GM19025 (cell line): ENCODE measurements at regions not wholly inside any gene's neighbourhood (a gene's known extent, or its start where the extent isn't known, plus 50 kb on each side); places are given as distances from the start of the nearest gene placed in this dataset.
A peak's percentile ranks its signal among the peaks of the same experiment; 100 is the strongest.

Experiments used
- ATAC-seq: cut with Tn5 transposase; IDR thresholded peaks from one replicate; pipeline ENCODE4 v1.9.1; 2021; ENCODE audit warnings: mild to moderate bottlenecking, low read depth, moderate library complexity; ENCODE audit not compliant: unreplicated experiment

- no peak for ATAC-seq
Measured at GRCh38 chr11:32262367-32262766, 171.5 kb downstream of the RCN1 start.

DNA sequence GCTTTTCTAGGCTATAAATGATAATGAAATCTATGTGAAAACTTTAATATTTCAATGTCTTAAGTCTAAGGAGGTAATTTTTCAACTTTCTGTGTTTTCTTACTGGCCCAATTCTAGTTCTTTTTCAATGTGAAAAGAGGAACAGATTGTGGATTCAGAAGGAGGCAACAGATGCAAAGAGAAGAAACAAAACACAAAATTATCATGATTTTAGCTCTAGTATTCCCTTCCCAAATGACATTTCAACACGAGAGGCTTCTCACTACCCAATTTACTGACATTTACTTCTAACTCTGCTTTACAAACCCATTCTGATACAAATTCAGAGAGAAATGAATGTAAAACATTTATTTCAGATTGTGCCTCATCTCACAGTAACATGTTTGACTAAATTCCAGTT lies 169.4 kb downstream of the WT1 start:
- no peak for ATAC-seq

DNA sequence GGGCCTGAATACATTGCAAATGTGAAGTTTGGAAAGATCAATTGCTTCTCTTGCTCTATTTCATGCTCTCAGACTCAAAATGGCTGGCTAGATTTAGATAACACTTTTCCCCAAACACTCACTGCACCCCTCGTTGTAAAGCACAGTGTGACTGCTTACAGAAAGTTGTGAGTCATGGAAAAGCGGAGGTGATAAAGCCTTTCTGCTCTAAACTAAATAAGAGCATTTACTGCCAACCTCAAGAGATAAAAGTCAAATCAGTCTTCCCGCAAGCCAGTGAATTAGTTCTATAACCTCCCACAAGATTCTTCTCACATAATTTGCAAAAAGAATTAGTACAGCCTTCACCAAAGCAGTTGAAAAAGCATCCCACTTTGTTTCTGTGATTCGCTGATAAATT lies 168.7 kb downstream of the WT1 start:
- ATAC-seq = no peak

- no peak for ATAC-seq
Measured at GRCh38 chr11:32267679-32268187, 167.6 kb downstream of the WT1 start.

- no peak for ATAC-seq
Measured at GRCh38 chr11:32273931-32274330, 161.4 kb downstream of the WT1 start.

DNA sequence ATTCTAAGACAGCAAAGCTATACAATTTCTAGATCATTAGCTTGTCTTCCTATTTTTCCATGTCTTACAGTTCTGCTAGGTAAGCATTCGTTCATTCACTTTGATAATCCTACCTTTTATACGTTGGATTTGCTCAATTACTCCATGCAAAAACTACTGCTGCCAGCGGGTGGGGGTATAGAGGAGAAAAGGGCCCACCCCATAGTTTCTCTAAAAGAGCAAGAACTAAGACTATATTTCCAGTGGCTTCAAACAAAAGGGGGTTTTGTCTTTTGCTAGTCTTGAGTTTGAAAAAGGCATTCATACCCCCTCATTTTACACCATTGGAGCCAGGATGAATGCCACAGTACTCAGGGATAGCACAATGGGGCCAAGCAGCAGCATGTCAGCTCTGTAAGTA lies 155.7 kb downstream of the WT1 start:
- ATAC-seq = no peak

GRCh38 chr11:32280339-32280738 lies 155.0 kb downstream of the WT1 start:
- peak; percentile 70 for ATAC-seq

DNA sequence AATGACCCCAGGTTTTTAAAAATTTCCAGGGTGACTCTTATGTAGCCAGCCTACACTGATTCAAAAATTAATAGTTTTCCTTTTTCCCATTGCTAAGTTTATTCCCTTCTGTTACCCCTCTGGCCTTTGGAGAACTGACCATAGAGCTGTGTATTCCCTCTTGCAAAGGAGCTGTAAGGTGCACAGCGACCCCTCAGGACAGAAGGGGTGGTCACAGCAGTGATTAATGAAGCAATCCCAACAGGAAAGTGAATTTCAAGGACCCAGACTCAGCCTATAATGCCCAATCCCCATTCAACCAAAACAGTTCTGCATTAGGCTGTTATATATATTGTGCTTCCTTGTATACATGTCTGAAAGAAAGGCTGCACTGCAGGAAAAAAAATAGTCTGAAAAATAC lies 147.1 kb downstream of the WT1 start:
- ATAC-seq = no peak

GRCh38 chr11:32289701-32290100 lies 145.6 kb downstream of the WT1 start:
- ATAC-seq = no peak

DNA sequence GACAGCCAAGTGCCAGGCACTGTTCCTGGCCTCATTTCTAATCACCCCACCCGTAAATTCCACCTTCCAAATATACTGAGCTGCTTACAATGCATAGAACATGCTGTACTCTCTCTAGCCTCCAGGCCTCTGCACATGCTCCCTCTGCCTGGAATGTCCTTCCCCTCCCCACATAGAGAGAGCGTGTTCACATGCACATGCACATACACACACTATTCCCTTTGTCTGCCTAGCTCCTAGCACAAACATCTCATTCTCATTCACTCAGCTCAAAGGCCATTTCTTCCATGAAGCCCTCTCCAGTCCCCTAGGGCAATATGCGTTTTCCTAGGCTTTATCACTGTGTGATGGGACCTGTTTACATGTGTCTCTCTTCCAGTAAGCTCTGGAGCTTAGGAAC lies 144.6 kb downstream of the WT1 start:
- no peak for ATAC-seq

- ATAC-seq = no peak
Measured at GRCh38 chr11:32297611-32298011, 137.7 kb downstream of the WT1 start.

DNA sequence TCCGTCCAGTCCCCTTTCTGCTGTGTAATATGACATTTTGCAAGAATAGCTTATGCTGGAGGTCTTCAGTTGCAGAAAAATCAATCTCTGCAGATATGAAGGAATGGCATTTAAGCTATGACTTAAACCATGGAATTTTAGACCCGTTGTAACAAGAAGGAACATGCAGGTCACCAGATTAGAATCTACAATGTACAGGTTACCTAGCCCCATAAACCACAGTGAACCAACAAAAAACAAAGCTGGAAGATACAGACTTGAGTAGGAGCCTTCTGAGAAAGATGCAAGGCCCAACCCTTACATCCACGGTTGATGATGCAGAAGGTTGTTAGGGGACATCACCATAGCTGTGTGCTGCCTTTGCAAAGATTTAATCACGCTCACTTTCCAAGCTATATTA lies 132.5 kb downstream of the WT1 start:
- ATAC-seq = no peak

DNA sequence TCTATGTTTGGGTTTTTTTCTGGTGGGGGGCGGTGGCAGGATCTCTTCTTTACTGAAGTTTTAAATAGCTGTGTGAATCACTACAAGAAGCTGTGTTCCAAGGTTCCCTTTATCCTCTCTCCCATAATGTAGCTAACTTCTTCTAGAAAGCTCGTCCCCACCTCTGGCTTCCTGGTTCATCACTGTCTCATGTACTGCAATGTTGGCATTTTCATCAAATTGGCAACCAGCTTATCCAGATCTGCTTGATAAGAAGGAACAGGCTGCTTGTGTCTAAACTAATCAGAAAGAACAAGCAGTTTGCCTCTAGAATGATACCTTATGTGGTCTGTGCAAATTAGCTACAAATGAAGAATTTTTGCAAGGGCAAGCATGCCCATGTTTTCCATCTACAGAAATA lies 130.8 kb downstream of the WT1 start:
- ATAC-seq = no peak

GRCh38 chr11:32305460-32305859 lies 129.9 kb downstream of the WT1 start:
- no peak for ATAC-seq

- no peak for ATAC-seq
Measured at GRCh38 chr11:32307471-32307870, 127.9 kb downstream of the WT1 start.

DNA sequence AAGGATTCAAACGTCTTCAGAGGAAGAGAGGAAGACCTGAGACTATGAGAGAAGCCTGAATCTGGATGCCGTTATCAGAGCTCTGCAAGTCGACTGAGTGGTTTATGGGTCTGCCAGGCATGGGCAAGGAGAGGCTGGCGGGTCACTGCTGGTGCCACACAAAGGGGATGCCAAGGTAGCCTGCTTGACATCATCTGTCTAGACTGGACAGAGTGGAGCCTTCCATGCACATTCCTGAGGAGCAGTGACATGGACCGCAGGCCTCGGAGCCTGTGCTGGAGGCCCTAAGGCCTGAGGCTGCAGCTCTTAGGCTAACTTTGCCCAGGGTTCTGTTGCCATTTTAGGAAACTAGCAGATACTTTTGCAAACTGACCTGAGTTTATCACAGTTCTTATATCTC lies 127.4 kb downstream of the WT1 start:
- ATAC-seq = no peak

- ATAC-seq = no peak
Measured at GRCh38 chr11:32309530-32310213, 125.7 kb downstream of the WT1 start.

DNA sequence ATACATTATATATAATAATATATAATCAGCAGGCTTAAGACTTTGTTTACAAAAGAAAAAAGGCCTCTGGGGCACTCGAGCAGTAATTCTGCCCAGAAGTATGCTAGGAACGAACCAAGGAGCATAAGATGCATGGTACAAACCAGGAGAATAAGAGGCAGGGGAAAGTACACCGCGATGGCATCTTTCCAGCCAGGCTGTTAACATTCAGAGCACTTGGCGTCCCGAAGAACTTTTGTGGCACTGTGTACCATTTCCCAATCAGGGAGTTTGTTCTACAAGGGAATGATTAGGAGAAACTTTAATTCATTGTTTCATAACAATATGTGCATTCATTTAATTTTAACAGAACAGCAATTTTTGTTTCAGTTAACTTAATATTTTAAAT lies 125.1 kb downstream of the WT1 start:
- ATAC-seq = no peak

DNA sequence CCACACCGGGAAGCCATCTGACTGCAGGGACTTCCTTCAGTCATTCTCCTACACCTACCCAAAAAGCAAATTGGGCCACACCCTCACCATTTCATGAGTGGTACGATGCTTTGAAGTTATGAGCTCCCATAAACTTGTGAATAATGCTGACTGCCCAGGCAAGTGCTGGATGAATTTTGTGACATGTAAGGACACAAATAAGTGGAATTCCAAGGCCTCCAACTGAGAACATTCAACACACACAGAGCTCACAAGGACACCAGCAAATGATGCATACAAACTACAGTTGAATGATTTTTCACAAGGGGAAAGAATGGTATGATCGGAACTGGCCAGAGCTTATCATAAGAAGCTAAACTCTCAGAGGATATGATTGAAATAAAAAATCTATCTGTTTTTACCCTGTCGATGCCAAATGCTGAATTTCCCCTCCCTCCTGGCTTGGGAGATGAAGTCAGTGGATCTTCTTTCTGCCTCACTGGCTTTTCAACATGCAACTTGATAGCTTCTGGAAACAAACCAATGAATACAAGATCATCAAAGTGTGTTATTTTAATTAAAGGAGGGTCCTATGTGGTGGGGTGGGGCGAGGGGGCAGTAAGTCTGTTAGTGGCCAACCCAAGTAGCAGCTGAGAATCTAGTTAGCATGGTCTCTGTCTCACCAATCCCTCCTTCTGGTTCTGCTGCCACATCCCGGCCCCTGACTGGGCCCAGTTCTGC lies 123.8 kb downstream of the WT1 start:
- ATAC-seq = no peak

DNA sequence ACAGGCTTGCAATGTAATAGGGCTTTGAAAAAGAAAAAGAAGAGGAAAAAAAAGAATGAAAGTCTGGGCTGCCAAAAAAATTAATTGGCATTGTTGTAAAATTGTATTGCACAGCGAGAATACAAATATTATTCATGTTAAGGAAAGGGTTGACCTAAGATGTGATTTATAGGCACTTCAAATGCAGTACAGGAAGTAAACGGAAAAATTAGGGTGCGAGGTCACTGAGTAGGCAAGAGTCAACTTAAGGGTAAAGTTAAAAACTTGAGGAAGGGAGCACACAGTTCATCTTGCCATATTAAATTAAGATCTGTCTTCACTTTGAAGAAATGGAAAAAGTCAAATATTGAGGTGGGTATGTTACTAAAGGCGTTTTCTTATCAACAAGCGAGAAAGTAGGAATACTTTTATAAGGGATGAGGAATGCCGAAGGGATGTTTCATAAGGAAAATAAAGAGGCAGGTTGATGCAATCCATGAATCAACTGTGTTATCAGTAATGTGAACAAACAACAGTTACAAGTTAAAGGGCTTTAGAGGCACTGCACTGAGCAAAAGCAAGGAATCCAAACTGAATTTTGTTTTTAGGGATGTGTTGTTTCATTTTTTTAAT lies 123.0 kb downstream of the WT1 start:
- no peak for ATAC-seq

GRCh38 chr11:32312865-32313403 lies 122.4 kb downstream of the WT1 start:
- ATAC-seq = no peak
